ENCODE measurements at regions not wholly inside any gene's neighbourhood (a gene's known extent, or its start where the extent isn't known, plus 50 kb on each side); places are given as distances from the start of the nearest gene placed in this dataset.

DNA sequence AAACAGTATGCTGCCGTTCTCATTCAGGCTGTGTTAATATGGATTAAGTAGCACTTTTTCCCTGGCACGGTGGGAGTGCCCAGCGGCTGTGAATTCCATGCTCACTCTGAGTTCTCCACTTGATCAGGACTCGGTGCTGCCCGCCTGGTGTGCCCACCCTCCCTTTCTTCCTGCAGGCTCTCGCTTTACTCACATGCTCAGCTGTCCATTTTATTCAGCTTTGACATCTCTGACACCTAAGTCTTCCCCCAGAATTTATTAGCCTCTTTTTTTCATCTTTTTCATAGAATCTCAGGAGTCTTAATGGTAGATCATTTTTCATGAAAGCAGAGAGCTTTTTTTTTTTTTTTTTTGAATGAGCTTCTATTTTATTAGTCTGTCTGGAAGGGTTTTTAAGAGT, 626.5 kb downstream of the IRX1 start:
- H3K27me3 ChIP-seq (replicated peaks; ENCODE audit: insufficient read depth, low read length): no peaks in the 10 kb centered on the region
- H3K9ac ChIP-seq (ENCODE audit: low read length): no peak overlapping the region
- H3K36me3 ChIP-seq (replicated peaks; ENCODE audit: insufficient read depth, low read length): no peaks in the 10 kb centered on the region
- no peak for DNase-seq
- H2AFZ ChIP-seq (ENCODE audit: low read length): no peak overlapping the region
- H3K4me2 ChIP-seq (ENCODE audit: low read depth, low read length): no peak overlapping the region
- H3K4me3 ChIP-seq (ENCODE audit: low read length): no peak overlapping the region
- TF ChIP-seq, protein P1, sequence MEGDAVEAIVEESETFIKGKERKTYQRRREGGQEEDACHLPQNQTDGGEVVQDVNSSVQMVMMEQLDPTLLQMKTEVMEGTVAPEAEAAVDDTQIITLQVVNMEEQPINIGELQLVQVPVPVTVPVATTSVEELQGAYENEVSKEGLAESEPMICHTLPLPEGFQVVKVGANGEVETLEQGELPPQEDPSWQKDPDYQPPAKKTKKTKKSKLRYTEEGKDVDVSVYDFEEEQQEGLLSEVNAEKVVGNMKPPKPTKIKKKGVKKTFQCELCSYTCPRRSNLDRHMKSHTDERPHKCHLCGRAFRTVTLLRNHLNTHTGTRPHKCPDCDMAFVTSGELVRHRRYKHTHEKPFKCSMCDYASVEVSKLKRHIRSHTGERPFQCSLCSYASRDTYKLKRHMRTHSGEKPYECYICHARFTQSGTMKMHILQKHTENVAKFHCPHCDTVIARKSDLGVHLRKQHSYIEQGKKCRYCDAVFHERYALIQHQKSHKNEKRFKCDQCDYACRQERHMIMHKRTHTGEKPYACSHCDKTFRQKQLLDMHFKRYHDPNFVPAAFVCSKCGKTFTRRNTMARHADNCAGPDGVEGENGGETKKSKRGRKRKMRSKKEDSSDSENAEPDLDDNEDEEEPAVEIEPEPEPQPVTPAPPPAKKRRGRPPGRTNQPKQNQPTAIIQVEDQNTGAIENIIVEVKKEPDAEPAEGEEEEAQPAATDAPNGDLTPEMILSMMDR (IDR thresholded peaks at IDR 0.05; ENCODE audit: low read length): no peak
- TF ChIP-seq EZH2 (optimal IDR thresholded peaks at IDR 0.05; ENCODE audit: low read depth, low read length): no peak
- TF ChIP-seq EZH2phosphoT487 (IDR thresholded peaks at IDR 0.05; ENCODE audit: low read length): no peak
- no peaks in the 10 kb centered on the region for H3K9me2 ChIP-seq (replicated peaks; ENCODE audit: insufficient read depth, low read length)
- no peaks in the 10 kb centered on the region for H3K4me1 ChIP-seq (ENCODE audit: low read length)
- no peaks in the 10 kb centered on the region for H3K79me2 ChIP-seq (ENCODE audit: low read length)
- H3F3A ChIP-seq (ENCODE audit: insufficient read depth, low read length): no peaks in the 10 kb centered on the region
- H3K9me3 ChIP-seq (replicated peaks; ENCODE audit: insufficient read depth, low read length): no peaks in the 10 kb centered on the region
- no peaks in the 10 kb centered on the region for H4K20me1 ChIP-seq (ENCODE audit: insufficient read depth, low read length)
- H3K27ac ChIP-seq (ENCODE audit: low read length): no peak overlapping the region

DNA sequence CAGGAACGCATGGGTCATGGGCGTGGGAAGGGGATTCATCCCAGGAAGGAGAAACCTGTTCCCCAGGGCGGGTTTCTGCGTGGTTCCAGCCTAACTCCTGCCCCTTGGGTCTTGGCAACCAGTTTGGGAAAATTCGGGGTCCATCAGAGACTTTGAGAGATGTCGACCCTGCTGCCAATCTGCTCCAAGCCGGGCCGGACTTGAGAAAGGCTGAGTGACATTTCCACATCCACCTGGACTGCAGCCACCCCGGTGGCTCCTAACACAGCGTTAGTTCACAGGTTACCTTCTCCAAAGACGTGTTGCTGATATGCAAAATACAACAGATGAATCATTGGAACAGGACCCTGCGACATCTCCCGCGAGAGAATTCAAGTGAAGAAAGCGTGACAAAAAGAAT, 627.2 kb downstream of the IRX1 start:
- no peak overlapping the region for H3K4me2 ChIP-seq (ENCODE audit: low read depth, low read length)
- no peaks in the 10 kb centered on the region for H3K27me3 ChIP-seq (replicated peaks; ENCODE audit: insufficient read depth, low read length)
- no peak overlapping the region for H3K4me3 ChIP-seq (ENCODE audit: low read length)
- H3K9me2 ChIP-seq (replicated peaks; ENCODE audit: insufficient read depth, low read length): no peaks in the 10 kb centered on the region
- no peaks in the 10 kb centered on the region for H3K79me2 ChIP-seq (ENCODE audit: low read length)
- H3F3A ChIP-seq (ENCODE audit: insufficient read depth, low read length): no peaks in the 10 kb centered on the region
- DNase-seq: no peak
- H2AFZ ChIP-seq (ENCODE audit: low read length): no peak overlapping the region
- no peaks in the 10 kb centered on the region for H3K36me3 ChIP-seq (replicated peaks; ENCODE audit: insufficient read depth, low read length)
- no peak overlapping the region for H3K27ac ChIP-seq (ENCODE audit: low read length)
- H3K4me1 ChIP-seq (ENCODE audit: low read length): no peaks in the 10 kb centered on the region
- no peaks in the 10 kb centered on the region for H4K20me1 ChIP-seq (ENCODE audit: insufficient read depth, low read length)
- no peak overlapping the region for H3K9ac ChIP-seq (ENCODE audit: low read length)
- no peaks in the 10 kb centered on the region for H3K9me3 ChIP-seq (replicated peaks; ENCODE audit: insufficient read depth, low read length)
- TF ChIP-seq, protein P1 (IDR thresholded peaks at IDR 0.05; ENCODE audit: low read length): no peak
- TF ChIP-seq EZH2phosphoT487 (IDR thresholded peaks at IDR 0.05; ENCODE audit: low read length) (no peak), EZH2 (optimal IDR thresholded peaks at IDR 0.05; ENCODE audit: low read depth, low read length) (no peak)

DNA sequence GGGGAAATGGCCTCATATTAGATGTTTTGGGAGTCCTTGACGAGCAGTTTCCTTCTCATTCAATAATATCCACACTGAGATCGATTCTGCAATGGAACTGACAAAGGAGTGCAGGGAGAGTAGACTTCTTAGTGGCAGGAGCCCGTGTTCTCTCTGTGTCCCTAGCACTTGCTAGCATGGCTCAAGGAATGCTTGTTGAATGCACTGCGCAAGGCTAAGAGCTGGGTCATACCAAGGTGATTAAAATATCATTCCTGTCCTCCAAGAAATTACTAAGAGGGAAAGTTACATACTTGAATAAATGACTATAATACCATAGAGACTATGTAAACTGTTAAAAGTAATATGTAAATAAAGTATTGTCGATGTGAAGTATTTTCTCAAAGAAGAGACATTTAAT, 630.1 kb downstream of the IRX1 start:
- H3K4me1 ChIP-seq (ENCODE audit: low read length): no peaks in the 10 kb centered on the region
- H3K27me3 ChIP-seq (replicated peaks; ENCODE audit: insufficient read depth, low read length): no peaks in the 10 kb centered on the region
- no peaks in the 10 kb centered on the region for H3K9me2 ChIP-seq (replicated peaks; ENCODE audit: insufficient read depth, low read length)
- no peaks in the 10 kb centered on the region for H3F3A ChIP-seq (ENCODE audit: insufficient read depth, low read length)
- H3K4me2 ChIP-seq (ENCODE audit: low read depth, low read length): no peak overlapping the region
- no peaks in the 10 kb centered on the region for H3K36me3 ChIP-seq (replicated peaks; ENCODE audit: insufficient read depth, low read length)
- no peak overlapping the region for H3K4me3 ChIP-seq (ENCODE audit: low read length)
- no peak overlapping the region for H3K9ac ChIP-seq (ENCODE audit: low read length)
- H3K27ac ChIP-seq (ENCODE audit: low read length): no peak overlapping the region
- no peak for DNase-seq
- TF ChIP-seq, protein P1 (IDR thresholded peaks at IDR 0.05; ENCODE audit: low read length): no peak
- no peak for TF ChIP-seq EZH2phosphoT487 (IDR thresholded peaks at IDR 0.05; ENCODE audit: low read length)
- no peak for TF ChIP-seq EZH2 (optimal IDR thresholded peaks at IDR 0.05; ENCODE audit: low read depth, low read length)
- H4K20me1 ChIP-seq (ENCODE audit: insufficient read depth, low read length): no peaks in the 10 kb centered on the region
- no peak overlapping the region for H2AFZ ChIP-seq (ENCODE audit: low read length)
- H3K79me2 ChIP-seq (ENCODE audit: low read length): no peaks in the 10 kb centered on the region
- no peaks in the 10 kb centered on the region for H3K9me3 ChIP-seq (replicated peaks; ENCODE audit: insufficient read depth, low read length)

Data from MM.1S (cell line).